Esophagus (tissue), 2 donors: ENCODE measurements at regions not wholly inside any gene's neighbourhood (a gene's known extent, or its start where the extent isn't known, plus 50 kb on each side); places are given as distances from the start of the nearest gene placed in this dataset.
A peak's percentile ranks its signal among the peaks of the same experiment; 100 is the strongest.
"Not testable (repeated sequence)": the region's sequence is repeated elsewhere in the genome, so short reads cannot be mapped to it uniquely, and the experiment has no call there.

Source experiments
- H3K27ac ChIP-seq, 2 donors: one replicate each; pipeline ENCODE4 v1.5.1; 2013; ENCODE audit warnings: low read depth in 2 of 2, mild to moderate bottlenecking in 2 of 2, inconsistent platforms in 1 of 2, low read length in 1 of 2, moderate library complexity in 1 of 2
- H3K27me3 ChIP-seq, 2 donors: one replicate each; pipeline ENCODE4 v1.6.1; 2013; ENCODE audit warnings: low read length in 2 of 2, control low read depth in 1 of 2, mild to moderate bottlenecking in 1 of 2; ENCODE audit not compliant: insufficient read depth in 2 of 2, control insufficient read depth in 1 of 2
- H3K36me3 ChIP-seq, 2 donors: one replicate each; pipeline ENCODE4 v1.6.1; 2013; ENCODE audit warnings: low read length in 1 of 2; ENCODE audit not compliant: control insufficient read depth in 2 of 2, insufficient read depth in 2 of 2
- H3K4me1 ChIP-seq, 2 donors: one replicate each; pipeline ENCODE4 v1.6.1; 2013; ENCODE audit warnings: low read length in 1 of 2; ENCODE audit not compliant: control insufficient read depth in 2 of 2, insufficient read depth in 2 of 2
- H3K4me3 ChIP-seq, 2 donors: one replicate each; pipeline ENCODE4 v1.5.1; 2013; ENCODE audit warnings: low read length in 2 of 2, mild to moderate bottlenecking in 2 of 2, low read depth in 1 of 2, moderate library complexity in 1 of 2
- H3K9me3 ChIP-seq, 2 donors: one replicate each; pipeline ENCODE4 v1.6.1; 2013; ENCODE audit warnings: mild to moderate bottlenecking in 2 of 2, low read depth in 1 of 2, low read length in 1 of 2, moderate library complexity in 1 of 2; ENCODE audit not compliant: control insufficient read depth in 2 of 2, insufficient read depth in 1 of 2
- WGBS, 2 donors: extraction: QIAGEN DNeasy Blood & Tissue Kit; methylation state at CpG; one replicate each; pipeline ENCODE4 v1.1.7; 2013; 5-methylcytosine and 5-hydroxymethylcytosine counted together
- donor health status: healthy with polysubstance abuse.
- donor health status: Bipolar disorder and iron deficiency.

DNA sequence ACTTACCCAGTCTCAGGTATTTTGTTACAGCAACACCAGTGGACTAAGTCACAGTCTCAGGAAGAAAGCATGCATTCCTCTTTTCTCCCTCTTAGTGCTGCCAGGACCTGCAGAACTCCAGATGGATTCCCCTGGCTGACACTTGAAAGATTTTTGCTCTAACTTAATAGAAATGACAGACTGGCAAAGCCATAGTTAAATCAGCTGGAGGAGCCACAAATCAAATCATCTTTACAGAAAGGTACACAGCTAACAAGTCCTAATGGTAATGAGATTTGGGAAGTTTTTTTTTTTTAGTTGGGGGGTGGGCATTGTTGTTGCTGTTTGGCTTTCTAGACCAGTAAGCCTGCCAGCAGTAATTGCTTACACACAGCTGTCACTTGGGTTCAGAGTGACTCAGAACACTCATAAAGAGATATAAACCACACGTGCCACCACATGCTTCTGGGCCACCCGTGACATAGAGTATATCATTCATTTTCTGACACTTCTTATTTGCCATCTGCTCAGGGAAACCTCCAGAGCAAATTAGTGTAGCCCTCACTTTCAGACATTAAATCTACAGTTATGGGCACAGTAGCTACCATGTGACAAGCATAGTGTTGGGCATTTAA, 72.4 kb downstream of the FH start:
- WGBS, 2 donors = 10 to 23% methylated on average over 2 of the region's 2 CpGs
- H3K9me3 ChIP-seq = no peaks in the 10 kb centered on the region

GRCh38 chr1:241444836-241445235, 74.7 kb downstream of the FH start:
- H3K9me3 ChIP-seq = no peaks in the 10 kb centered on the region
- 24 to 34% methylated on average over 3 of the region's 3 CpGs for WGBS, 2 donors
- H3K4me3 ChIP-seq = no peak overlapping the region
- no peaks in the 10 kb centered on the region for H3K4me1 ChIP-seq
- no peak overlapping the region for H3K27ac ChIP-seq
- no peaks in the 10 kb centered on the region for H3K36me3 ChIP-seq
- H3K27me3 ChIP-seq = no peaks in the 10 kb centered on the region

More for the DNA sequence above, 72.4 kb downstream of the FH start:
- Histone ChIP-seq H3K4me3 (no peak overlapping the region), H3K27me3 (no peaks in the 10 kb centered on the region), H3K36me3 (no peaks in the 10 kb centered on the region), H3K27ac (no peak overlapping the region), H3K4me1 (no peaks in the 10 kb centered on the region)

- 80 to 81% methylated on average over 2 of the region's 2 CpGs for WGBS, 2 donors
Observed at GRCh38 chr1:241443561-241443960, 76.0 kb downstream of the FH start.

GRCh38 chr1:241442686-241443085, 76.9 kb downstream of the FH start:
- Histone ChIP-seq H3K4me1 (no peaks in the 10 kb centered on the region), H3K9me3 (no peaks in the 10 kb centered on the region), H3K27me3 (no peaks in the 10 kb centered on the region), H3K4me3 (no peak overlapping the region), H3K36me3 (no peaks in the 10 kb centered on the region), H3K27ac (no peak overlapping the region)
- WGBS, 2 donors = 80 to 83% methylated on average over 4 of the region's 4 CpGs

More at GRCh38 chr1:241443561-241443960, 76.0 kb downstream of the FH start:
- Histone ChIP-seq H3K9me3 (no peaks in the 10 kb centered on the region), H3K4me3 (no peak overlapping the region), H3K4me1 (no peaks in the 10 kb centered on the region), H3K27me3 (no peaks in the 10 kb centered on the region), H3K27ac (no peak overlapping the region), H3K36me3 (no peaks in the 10 kb centered on the region)

GRCh38 chr1:241440904-241441303, 78.7 kb downstream of the FH start:
- Histone ChIP-seq H3K4me3 (no peak overlapping the region), H3K4me1 (no peaks in the 10 kb centered on the region), H3K27ac (no peak overlapping the region), H3K36me3 (no peaks in the 10 kb centered on the region), H3K27me3 (no peaks in the 10 kb centered on the region), H3K9me3 (no peaks in the 10 kb centered on the region)
- WGBS, 2 donors = 36 to 50% methylated on average over 2 of the region's 2 CpGs

GRCh38 chr1:241438686-241439085, 80.9 kb downstream of the FH start:
- not testable (repeated sequence) for H3K27me3 ChIP-seq, H3K36me3 ChIP-seq, H3K27ac ChIP-seq, H3K4me3 ChIP-seq, H3K4me1 ChIP-seq, H3K9me3 ChIP-seq
- WGBS, 2 donors = 70 to 74% methylated on average over 2 of the region's 2 CpGs

DNA sequence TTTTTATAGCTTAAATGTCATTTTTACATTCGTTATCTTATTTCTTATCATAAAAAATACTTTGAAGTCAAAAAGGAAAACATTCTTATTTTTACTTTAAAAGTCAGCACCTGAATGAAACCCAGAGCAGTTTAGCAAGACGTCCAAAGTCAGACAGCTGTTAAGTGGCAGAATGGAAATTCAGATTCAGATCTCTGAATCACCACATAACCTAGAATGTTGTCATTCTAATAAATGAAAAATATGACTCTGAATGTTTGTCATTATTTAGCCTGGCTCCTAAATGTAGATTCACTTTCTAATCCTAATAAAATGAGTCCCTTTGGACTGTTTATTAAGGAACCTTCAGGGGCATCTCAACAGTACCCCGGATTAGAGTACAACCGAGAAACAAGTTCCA, 75.2 kb upstream of the RGS7 start:
- Histone ChIP-seq H3K27me3 (no peaks in the 10 kb centered on the region), H3K4me1 (no peaks in the 10 kb centered on the region), H3K4me3 (no peak overlapping the region), H3K9me3 (no peaks in the 10 kb centered on the region), H3K36me3 (no peaks in the 10 kb centered on the region), H3K27ac (no peak overlapping the region)
- WGBS, 2 donors = 70 to 77% methylated on average over 4 of the region's 4 CpGs

DNA sequence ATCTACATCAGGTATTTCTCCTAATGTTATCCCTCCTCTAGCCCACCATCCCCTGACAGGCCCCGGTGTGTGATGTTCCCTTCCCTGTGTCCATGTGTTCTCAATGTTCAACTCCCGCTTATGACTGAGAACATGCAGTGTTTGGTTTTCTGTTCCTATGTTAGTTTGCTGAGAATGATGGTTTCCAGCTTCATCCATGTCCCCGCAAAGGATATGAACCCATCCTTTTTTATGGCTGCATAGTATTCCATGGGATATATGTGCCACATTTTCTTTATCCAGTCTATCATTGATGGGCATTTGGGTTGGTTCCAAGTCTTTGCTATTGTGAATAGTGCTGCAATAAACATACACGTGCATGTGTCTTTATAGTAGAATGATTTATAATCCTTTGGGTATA, 68.1 kb upstream of the RGS7 start:
- not testable (repeated sequence) for H3K27ac ChIP-seq, H3K9me3 ChIP-seq, H3K4me1 ChIP-seq, H3K36me3 ChIP-seq, H3K27me3 ChIP-seq, H3K4me3 ChIP-seq
- 77 to 84% methylated on average over 4 of the region's 4 CpGs for WGBS, 2 donors

GRCh38 chr1:241424480-241424971, 67.5 kb upstream of the RGS7 start:
- H3K4me1 ChIP-seq = peaks cover 0 to 6% of the 10 kb centered on the region in 2 donors
- 38 to 41% methylated on average over 21 of the region's 21 CpGs for WGBS, 2 donors
- no peak overlapping the region for H3K27ac ChIP-seq
- peak overlapping the region; percentile 6 to 23 for H3K4me3 ChIP-seq
- H3K27me3 ChIP-seq = peaks cover 0 to 3% of the 10 kb centered on the region in 2 donors
- no peaks in the 10 kb centered on the region for H3K9me3 ChIP-seq
- no peaks in the 10 kb centered on the region for H3K36me3 ChIP-seq
